ENCODE measurements at regions not wholly inside any gene's neighbourhood (a gene's known extent, or its start where the extent isn't known, plus 50 kb on each side); places are given as distances from the start of the nearest gene placed in this dataset.
"Not testable (repeated sequence)": the region's sequence is repeated elsewhere in the genome, so short reads cannot be mapped to it uniquely, and the experiment has no call there.

DNA sequence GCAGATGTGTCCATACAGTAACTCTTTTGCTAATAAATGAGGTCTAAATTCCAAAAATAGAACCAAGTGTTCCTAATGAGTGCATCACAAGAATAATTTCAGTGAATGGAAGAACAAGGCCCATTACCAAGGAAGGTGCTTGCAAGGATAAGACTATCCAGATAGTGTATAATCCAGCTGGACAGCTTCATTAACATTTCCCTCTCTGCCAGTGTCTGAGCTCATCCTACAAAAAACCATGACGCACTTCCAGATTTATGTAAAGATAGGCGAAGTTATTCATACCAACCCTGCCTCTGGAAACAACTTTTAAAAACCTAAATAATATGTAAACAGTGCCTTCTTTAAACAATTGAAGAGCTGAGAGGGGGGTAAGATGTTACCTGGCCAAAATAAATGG is 177.9 kb upstream of the STK26 start:
- no peak for ATAC-seq
- no peaks in the 10 kb centered on the region for H3K9me3 ChIP-seq
- H3K4me1 ChIP-seq: no peaks in the 10 kb centered on the region
- intact Hi-C loops (cut with DNase I): no loop called here
- no peak overlapping the region for H3K27ac ChIP-seq
- no peak for DNase-seq
- no peaks in the 10 kb centered on the region for H3K36me3 ChIP-seq
- TF ChIP-seq, protein P1, sequence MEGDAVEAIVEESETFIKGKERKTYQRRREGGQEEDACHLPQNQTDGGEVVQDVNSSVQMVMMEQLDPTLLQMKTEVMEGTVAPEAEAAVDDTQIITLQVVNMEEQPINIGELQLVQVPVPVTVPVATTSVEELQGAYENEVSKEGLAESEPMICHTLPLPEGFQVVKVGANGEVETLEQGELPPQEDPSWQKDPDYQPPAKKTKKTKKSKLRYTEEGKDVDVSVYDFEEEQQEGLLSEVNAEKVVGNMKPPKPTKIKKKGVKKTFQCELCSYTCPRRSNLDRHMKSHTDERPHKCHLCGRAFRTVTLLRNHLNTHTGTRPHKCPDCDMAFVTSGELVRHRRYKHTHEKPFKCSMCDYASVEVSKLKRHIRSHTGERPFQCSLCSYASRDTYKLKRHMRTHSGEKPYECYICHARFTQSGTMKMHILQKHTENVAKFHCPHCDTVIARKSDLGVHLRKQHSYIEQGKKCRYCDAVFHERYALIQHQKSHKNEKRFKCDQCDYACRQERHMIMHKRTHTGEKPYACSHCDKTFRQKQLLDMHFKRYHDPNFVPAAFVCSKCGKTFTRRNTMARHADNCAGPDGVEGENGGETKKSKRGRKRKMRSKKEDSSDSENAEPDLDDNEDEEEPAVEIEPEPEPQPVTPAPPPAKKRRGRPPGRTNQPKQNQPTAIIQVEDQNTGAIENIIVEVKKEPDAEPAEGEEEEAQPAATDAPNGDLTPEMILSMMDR (IDR thresholded peaks at IDR 0.05): no peak
- peaks cover 0 to 16% of the 10 kb centered on the region in 2 donors for H3K27me3 ChIP-seq
- no peak overlapping the region for H3K4me3 ChIP-seq

DNA sequence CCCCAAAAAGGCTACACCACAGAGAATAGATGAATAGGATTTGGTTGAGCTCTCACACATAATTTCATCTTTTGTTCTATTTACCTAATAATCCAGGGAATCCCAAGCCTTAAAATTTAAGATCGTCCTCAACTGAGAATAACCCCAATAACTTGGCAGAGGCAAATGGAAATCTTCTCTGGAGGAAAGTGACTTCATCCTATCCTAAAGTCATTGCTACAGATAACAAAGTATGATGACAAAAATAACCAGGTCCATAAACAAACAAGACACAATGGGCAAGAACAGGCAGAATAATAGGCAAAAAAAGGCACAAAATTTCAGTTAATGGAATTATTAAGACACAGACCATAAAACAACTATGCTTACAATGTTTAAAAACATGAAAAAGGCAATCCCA is 177.3 kb upstream of the STK26 start:
- Histone ChIP-seq H3K36me3 (no peaks in the 10 kb centered on the region), H3K4me1 (no peaks in the 10 kb centered on the region), H3K27ac (no peak overlapping the region), H3K4me3 (no peak overlapping the region), H3K27me3 (peaks cover 0 to 16% of the 10 kb centered on the region in 2 donors), H3K9me3 (no peaks in the 10 kb centered on the region)
- intact Hi-C loops (cut with DNase I): no loop called here
- DNase-seq: no peak
- TF ChIP-seq, protein P1 (IDR thresholded peaks at IDR 0.05): no peak
- ATAC-seq: no peak

DNA sequence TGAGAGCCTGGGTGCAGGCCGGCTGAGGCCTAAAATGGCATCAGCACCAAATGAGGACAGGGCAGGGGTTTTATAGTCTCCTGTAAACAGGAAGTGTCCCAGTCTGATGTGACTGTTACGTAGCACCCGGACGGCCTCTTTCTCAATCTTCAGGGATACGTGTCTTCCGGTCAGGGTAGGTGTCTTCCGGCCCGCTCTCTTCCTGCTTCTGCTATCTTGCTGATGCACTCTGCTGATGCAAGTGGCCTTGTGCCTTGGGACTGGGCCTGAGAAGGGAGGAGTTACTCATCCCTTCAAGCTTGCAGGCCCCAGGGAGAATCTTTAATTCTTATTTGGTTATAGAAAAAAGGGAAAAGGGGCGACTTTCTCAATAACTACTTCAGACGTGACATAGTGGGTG is 172.1 kb upstream of the STK26 start:
- DNase-seq; H3K4me3 ChIP-seq; H3K4me1 ChIP-seq; H3K27ac ChIP-seq; intact Hi-C loops (cut with DNase I); H3K9me3 ChIP-seq; H3K36me3 ChIP-seq; ATAC-seq: not testable (repeated sequence)
- H3K27me3 ChIP-seq: peaks cover 0 to 34% of the 10 kb centered on the region in 2 donors

DNA sequence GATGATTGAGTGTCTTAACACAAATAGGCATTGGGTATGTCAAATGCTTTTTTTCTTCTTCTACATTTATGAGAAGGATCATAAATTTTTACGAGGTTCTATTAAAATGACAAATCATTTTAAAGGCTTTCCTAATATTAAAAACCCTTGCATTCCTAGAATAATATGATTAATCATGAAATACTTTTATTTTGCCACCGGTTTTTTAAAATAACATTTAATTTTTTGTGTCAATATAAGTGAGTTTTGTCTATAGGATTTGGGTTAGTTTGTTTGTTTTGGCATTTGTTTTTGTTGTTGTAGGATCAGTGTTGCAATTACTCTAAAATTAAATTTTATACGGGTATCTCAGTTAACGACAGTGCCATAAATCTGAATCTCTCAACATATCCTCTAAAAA is 169.7 kb upstream of the STK26 start:
- intact Hi-C loops (cut with DNase I): no loop called here
- H3K36me3 ChIP-seq: no peaks in the 10 kb centered on the region
- TF ChIP-seq, protein P1 (IDR thresholded peaks at IDR 0.05): no peak
- H3K4me1 ChIP-seq: no peaks in the 10 kb centered on the region
- H3K27me3 ChIP-seq: peaks cover 0 to 38% of the 10 kb centered on the region in 2 donors
- no peaks in the 10 kb centered on the region for H3K9me3 ChIP-seq
- no peak overlapping the region for H3K4me3 ChIP-seq
- DNase-seq (no peak), ATAC-seq (no peak)
- no peak overlapping the region for H3K27ac ChIP-seq

DNA sequence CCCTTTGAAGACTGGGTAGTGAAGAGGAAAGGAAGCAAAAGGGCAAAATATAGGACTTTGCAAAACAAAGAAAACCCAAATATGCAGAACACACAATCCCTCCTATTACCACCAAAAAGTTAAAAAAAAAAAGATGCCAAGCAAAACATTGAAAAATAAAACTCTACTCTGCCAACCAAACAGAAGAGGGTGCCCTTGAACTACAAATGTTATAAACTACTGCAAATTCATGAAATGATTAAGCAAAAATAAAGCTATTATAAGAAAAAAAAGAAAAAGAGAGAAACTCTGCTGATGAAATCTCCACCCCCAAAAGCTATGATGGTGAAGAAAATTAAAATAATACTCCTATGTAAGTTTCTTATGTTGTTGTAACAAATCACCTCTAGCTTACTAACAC is 168.5 kb upstream of the STK26 start:
- DNase-seq (no peak), ATAC-seq (no peak)
- TF ChIP-seq, protein P1 (IDR thresholded peaks at IDR 0.05): no peak
- Histone ChIP-seq H3K36me3 (no peaks in the 10 kb centered on the region), H3K4me1 (no peaks in the 10 kb centered on the region), H3K9me3 (no peaks in the 10 kb centered on the region), H3K27ac (no peak overlapping the region), H3K27me3 (peaks cover 0 to 42% of the 10 kb centered on the region in 2 donors), H3K4me3 (no peak overlapping the region)
- intact Hi-C loops (cut with DNase I): no loop called here

DNA sequence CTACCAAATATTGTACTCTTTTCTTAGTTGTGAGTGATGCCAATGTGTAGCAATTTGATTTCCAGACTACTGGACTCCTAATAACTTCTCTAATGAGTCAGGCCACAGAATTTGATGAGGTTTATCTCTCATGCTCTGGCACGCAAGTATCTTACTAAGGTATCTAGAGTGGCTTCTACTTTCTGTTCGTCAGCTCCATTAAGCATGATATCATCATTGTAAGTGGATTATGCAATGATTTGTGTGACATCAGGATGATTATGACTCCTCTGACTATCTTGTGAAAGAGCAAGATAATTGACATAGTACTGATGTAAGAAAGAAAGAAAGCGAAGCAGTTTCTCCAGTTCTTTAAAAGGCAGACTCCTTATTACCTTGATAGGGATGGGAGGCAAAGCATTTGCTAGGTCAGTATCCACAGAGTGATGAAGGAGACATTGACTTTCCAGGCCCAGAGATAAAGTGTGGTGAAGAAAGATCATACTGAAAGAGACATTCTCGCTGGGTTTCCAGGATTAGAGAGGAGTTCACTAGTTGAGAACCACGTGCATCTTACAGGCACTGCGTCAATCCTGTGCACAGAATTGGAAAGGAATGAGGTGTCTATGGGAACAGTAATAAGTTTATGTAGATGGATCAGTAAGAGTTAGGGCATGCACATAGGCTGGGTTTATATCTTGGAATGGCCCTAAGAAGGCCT is 161.9 kb upstream of the STK26 start:
- intact Hi-C loops (cut with DNase I): no loop called here
- Histone ChIP-seq H3K36me3 (no peaks in the 10 kb centered on the region), H3K27ac (no peak overlapping the region), H3K9me3 (no peaks in the 10 kb centered on the region), H3K27me3 (peaks cover 0 to 18% of the 10 kb centered on the region in 2 donors), H3K4me1 (no peaks in the 10 kb centered on the region), H3K4me3 (no peak overlapping the region)
- no peak for DNase-seq
- ATAC-seq: no peak
- TF ChIP-seq, protein P1 (IDR thresholded peaks at IDR 0.05): no peak
